Activated T-cell treated with anti-CD3 and anti-CD28 coated beads, Interleukin-2, amount 50 U/mL, for 72 hours (primary cell): ENCODE measurements at regions not wholly inside any gene's neighbourhood (a gene's known extent, or its start where the extent isn't known, plus 50 kb on each side); places are given as distances from the start of the nearest gene placed in this dataset.

Experiments
- ATAC-seq, 2 donors: fragments of 150-1000 bp; cut with Tn5 transposase; replicated peaks in 1 of 2; 2 replicates each; pipeline ENCODE4 v1.10.0; 2021; ENCODE audit warnings: moderate library complexity in 2 of 2, mild to moderate bottlenecking in 1 of 2
- DNase-seq, 2 donors: peaks; one replicate each; pipeline ENCODE4 v3.0.0; 2021 to 2022; ENCODE audit warnings: mixed read lengths in 1 of 2
- H3K27ac Mint-ChIP-seq: one replicate; pipeline ENCODE4 v1.8.0; 2022; ENCODE audit warnings: mild to moderate bottlenecking, moderate library complexity, mixed read lengths
- H3K27me3 Mint-ChIP-seq: one replicate; pipeline ENCODE4 v1.8.0; 2022; ENCODE audit warnings: low read depth, mixed read lengths
- H3K36me3 Mint-ChIP-seq, 2 donors: one replicate each; pipeline ENCODE4 v1.8.0; 2022; ENCODE audit warnings: mixed read lengths in 2 of 2, mild to moderate bottlenecking in 1 of 2; ENCODE audit not compliant: insufficient read depth in 2 of 2
- H3K4me1 Mint-ChIP-seq: one replicate; pipeline ENCODE4 v1.8.0; 2022; ENCODE audit warnings: low read depth, mixed read lengths
- H3K4me3 Mint-ChIP-seq, 2 donors: one replicate each; pipeline ENCODE4 v1.8.0; 2022; ENCODE audit warnings: mild to moderate bottlenecking in 2 of 2, mixed read lengths in 2 of 2, moderate library complexity in 2 of 2
- H3K9me3 Mint-ChIP-seq, 2 donors: one replicate each; pipeline ENCODE4 v1.8.0; 2022; ENCODE audit warnings: mixed read lengths in 2 of 2

GRCh38 chr5:161235569-161235968 lies 311.0 kb downstream of the GABRB2 start:
- ATAC-seq: no peak
- H3K27me3 Mint-ChIP-seq: no peaks in the 10 kb centered on the region
- H3K36me3 Mint-ChIP-seq: no peaks in the 10 kb centered on the region
- H3K27ac Mint-ChIP-seq: no peak overlapping the region
- H3K4me3 Mint-ChIP-seq: no peak overlapping the region
- no peak for DNase-seq
- H3K9me3 Mint-ChIP-seq: peaks cover 4 to 5% of the 10 kb centered on the region in 2 donors
- H3K4me1 Mint-ChIP-seq: no peaks in the 10 kb centered on the region

- no peak for DNase-seq
- no peak overlapping the region for H3K27ac Mint-ChIP-seq
- no peaks in the 10 kb centered on the region for H3K27me3 Mint-ChIP-seq
- no peak overlapping the region for H3K4me3 Mint-ChIP-seq
- peaks cover 3 to 7% of the 10 kb centered on the region in 2 donors for H3K9me3 Mint-ChIP-seq
- H3K36me3 Mint-ChIP-seq: no peaks in the 10 kb centered on the region
- no peak for ATAC-seq
- H3K4me1 Mint-ChIP-seq: no peaks in the 10 kb centered on the region
These were observed 313.0 kb downstream of the GABRB2 start for GRCh38 chr5:161233553-161233952.

- no peak overlapping the region for H3K4me3 Mint-ChIP-seq
- no peaks in the 10 kb centered on the region for H3K4me1 Mint-ChIP-seq
- peaks cover 3 to 5% of the 10 kb centered on the region in 2 donors for H3K9me3 Mint-ChIP-seq
- no peaks in the 10 kb centered on the region for H3K27me3 Mint-ChIP-seq
- DNase-seq (no peak), ATAC-seq (no peak)
- H3K36me3 Mint-ChIP-seq: no peaks in the 10 kb centered on the region
- no peak overlapping the region for H3K27ac Mint-ChIP-seq
These were observed 316.3 kb downstream of the GABRB2 start for GRCh38 chr5:161230221-161230620.

GRCh38 chr5:161219816-161220215 lies 326.7 kb downstream of the GABRB2 start:
- ATAC-seq (no peak), DNase-seq (no peak)
- H3K4me1 Mint-ChIP-seq: no peaks in the 10 kb centered on the region
- no peaks in the 10 kb centered on the region for H3K27me3 Mint-ChIP-seq
- H3K4me3 Mint-ChIP-seq: no peak overlapping the region
- H3K27ac Mint-ChIP-seq: no peak overlapping the region
- no peaks in the 10 kb centered on the region for H3K36me3 Mint-ChIP-seq
- peaks cover 2 to 6% of the 10 kb centered on the region in 2 donors for H3K9me3 Mint-ChIP-seq

- Mint-ChIP-seq H3K4me3 (no peak overlapping the region), H3K9me3 (peaks cover 6 to 9% of the 10 kb centered on the region in 2 donors), H3K36me3 (no peaks in the 10 kb centered on the region), H3K27ac (no peak overlapping the region), H3K4me1 (no peaks in the 10 kb centered on the region), H3K27me3 (no peaks in the 10 kb centered on the region)
- DNase-seq (no peak), ATAC-seq (no peak)
These were observed 329.6 kb downstream of the GABRB2 start for GRCh38 chr5:161216877-161217276.

- ATAC-seq: no peak
- Mint-ChIP-seq H3K27ac (no peak overlapping the region), H3K27me3 (no peaks in the 10 kb centered on the region), H3K36me3 (no peaks in the 10 kb centered on the region), H3K4me3 (no peak overlapping the region), H3K9me3 (peaks cover 4 to 5% of the 10 kb centered on the region in 2 donors), H3K4me1 (no peaks in the 10 kb centered on the region)
- DNase-seq: no peak
These were observed 334.3 kb downstream of the GABRB2 start for GRCh38 chr5:161212123-161212712.

- Mint-ChIP-seq H3K4me3 (no peak overlapping the region), H3K27ac (no peak overlapping the region), H3K36me3 (peaks cover 0 to 2% of the 10 kb centered on the region in 2 donors), H3K9me3 (peaks cover 4% of the 10 kb centered on the region in 2 donors), H3K4me1 (no peaks in the 10 kb centered on the region), H3K27me3 (no peaks in the 10 kb centered on the region)
- ATAC-seq (no peak), DNase-seq (no peak)
These were observed 345.0 kb downstream of the GABRB2 start for GRCh38 chr5:161201558-161201957.

GRCh38 chr5:161190778-161191177 lies 338.8 kb upstream of the ATP10B start:
- no peak overlapping the region for H3K27ac Mint-ChIP-seq
- H3K27me3 Mint-ChIP-seq: no peaks in the 10 kb centered on the region
- DNase-seq (no peak), ATAC-seq (no peak)
- no peak overlapping the region for H3K4me3 Mint-ChIP-seq
- no peaks in the 10 kb centered on the region for H3K9me3 Mint-ChIP-seq
- no peaks in the 10 kb centered on the region for H3K36me3 Mint-ChIP-seq
- H3K4me1 Mint-ChIP-seq: no peaks in the 10 kb centered on the region

GRCh38 chr5:161190086-161190485 lies 338.1 kb upstream of the ATP10B start:
- no peak for DNase-seq
- Mint-ChIP-seq H3K36me3 (no peaks in the 10 kb centered on the region), H3K27me3 (no peaks in the 10 kb centered on the region), H3K9me3 (no peaks in the 10 kb centered on the region), H3K27ac (no peak overlapping the region), H3K4me1 (no peaks in the 10 kb centered on the region), H3K4me3 (no peak overlapping the region)
- ATAC-seq: no peak

GRCh38 chr5:161189452-161189851 lies 337.4 kb upstream of the ATP10B start:
- H3K4me1 Mint-ChIP-seq: no peaks in the 10 kb centered on the region
- H3K9me3 Mint-ChIP-seq: no peaks in the 10 kb centered on the region
- DNase-seq: no peak
- no peak overlapping the region for H3K4me3 Mint-ChIP-seq
- H3K36me3 Mint-ChIP-seq: no peaks in the 10 kb centered on the region
- H3K27ac Mint-ChIP-seq: no peak overlapping the region
- ATAC-seq: no peak
- no peaks in the 10 kb centered on the region for H3K27me3 Mint-ChIP-seq

- H3K27ac Mint-ChIP-seq: no peak overlapping the region
- DNase-seq: no peak
- H3K4me3 Mint-ChIP-seq: no peak overlapping the region
- H3K36me3 Mint-ChIP-seq: no peaks in the 10 kb centered on the region
- no peak for ATAC-seq
- no peaks in the 10 kb centered on the region for H3K4me1 Mint-ChIP-seq
- H3K9me3 Mint-ChIP-seq: peaks cover 2 to 7% of the 10 kb centered on the region in 2 donors
- H3K27me3 Mint-ChIP-seq: no peaks in the 10 kb centered on the region
These were observed 331.5 kb upstream of the ATP10B start for GRCh38 chr5:161183559-161183958.

GRCh38 chr5:161176221-161176620 lies 324.2 kb upstream of the ATP10B start:
- no peaks in the 10 kb centered on the region for H3K36me3 Mint-ChIP-seq

GRCh38 chr5:161169776-161170175 lies 317.8 kb upstream of the ATP10B start:
- no peaks in the 10 kb centered on the region for H3K4me1 Mint-ChIP-seq
- no peak overlapping the region for H3K27ac Mint-ChIP-seq
- H3K4me3 Mint-ChIP-seq: no peak overlapping the region

More at GRCh38 chr5:161176221-161176620, 324.2 kb upstream of the ATP10B start:
- ATAC-seq (no peak), DNase-seq (no peak)
- Mint-ChIP-seq H3K27me3 (no peaks in the 10 kb centered on the region), H3K27ac (no peak overlapping the region), H3K4me1 (no peaks in the 10 kb centered on the region), H3K4me3 (no peak overlapping the region), H3K9me3 (peaks cover 2% of the 10 kb centered on the region in 2 donors)

GRCh38 chr5:161167016-161167767 lies 315.2 kb upstream of the ATP10B start:
- no peak overlapping the region for H3K27ac Mint-ChIP-seq
- ATAC-seq: no peak
- no peak overlapping the region for H3K4me3 Mint-ChIP-seq
- no peaks in the 10 kb centered on the region for H3K27me3 Mint-ChIP-seq
- no peak for DNase-seq
- no peaks in the 10 kb centered on the region for H3K9me3 Mint-ChIP-seq
- H3K4me1 Mint-ChIP-seq: no peaks in the 10 kb centered on the region
- no peaks in the 10 kb centered on the region for H3K36me3 Mint-ChIP-seq

More at GRCh38 chr5:161169776-161170175, 317.8 kb upstream of the ATP10B start:
- no peaks in the 10 kb centered on the region for H3K27me3 Mint-ChIP-seq
- H3K36me3 Mint-ChIP-seq: no peaks in the 10 kb centered on the region
- ATAC-seq: no peak
- DNase-seq: no peak
- no peaks in the 10 kb centered on the region for H3K9me3 Mint-ChIP-seq
